NT2/D1 (cell line): ENCODE measurements at regions not wholly inside any gene's neighbourhood (a gene's known extent, or its start where the extent isn't known, plus 50 kb on each side); places are given as distances from the start of the nearest gene placed in this dataset.

Experiments
- SUZ12 ChIP-seq: IDR thresholded peaks from 2 replicates; pipeline ENCODE4 v1.6.1; 2011; ENCODE audit not compliant: insufficient read length, insufficient read depth; ENCODE audit errors: extremely low read depth
- ZNF274 ChIP-seq: IDR thresholded peaks from 2 replicates; pipeline ENCODE4 v1.6.1; 2011; ENCODE audit warnings: mild to moderate bottlenecking, low read depth, low read length

DNA sequence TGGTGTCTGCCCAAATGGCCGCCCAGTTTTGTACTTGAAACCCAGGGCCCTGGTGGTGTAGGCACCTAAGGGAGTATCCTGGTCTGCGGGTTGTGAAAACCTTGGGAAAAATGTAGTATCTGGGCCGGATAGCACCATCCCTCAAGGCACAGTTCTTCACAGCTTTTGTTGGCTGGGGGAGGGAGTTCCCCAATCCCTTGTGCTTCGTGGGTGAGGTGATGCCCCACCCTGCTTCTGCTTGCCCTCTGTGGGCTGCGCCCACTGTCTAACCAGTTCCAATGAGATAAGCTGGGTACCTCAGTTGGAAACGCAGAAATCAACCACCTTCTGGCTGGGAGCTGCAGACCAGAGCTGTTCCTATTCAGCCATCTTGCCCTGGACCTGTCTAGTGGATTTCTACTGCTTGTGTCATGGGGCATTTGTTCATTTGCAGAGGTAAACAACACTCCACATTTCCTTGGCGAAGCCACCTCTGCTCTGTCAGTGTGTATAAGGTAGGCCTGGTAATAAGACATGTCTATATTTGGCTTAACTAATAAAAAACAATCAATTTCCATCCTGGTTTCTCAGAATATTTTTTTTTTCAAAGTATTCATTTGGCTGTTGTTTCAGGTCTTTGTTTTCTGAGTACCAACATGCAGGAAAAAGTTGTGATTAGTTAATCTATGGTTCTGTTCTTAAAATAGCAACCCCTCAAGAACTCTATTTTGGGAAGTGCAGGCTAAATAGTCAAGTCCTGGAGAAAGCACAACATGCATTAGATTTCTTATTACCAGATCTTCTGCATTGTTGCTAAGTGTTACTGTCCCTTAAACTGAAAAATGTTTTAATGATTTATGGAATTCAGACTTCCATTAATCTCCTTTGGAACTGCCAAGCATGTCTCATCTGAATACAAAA lies 304.3 kb downstream of the ZIC1 start:
- TF ChIP-seq ZNF274: no peak
- no peak for TF ChIP-seq SUZ12
